Upper lobe of left lung (tissue), 6 donors: ENCODE measurements at regions not wholly inside any gene's neighbourhood (a gene's known extent, or its start where the extent isn't known, plus 50 kb on each side); places are given as distances from the start of the nearest gene placed in this dataset.

Experiments
- ATAC-seq, 2 donors: fragments of 200-7000 bp; cut with Tn5 transposase; one replicate each; pipeline ENCODE4 v1.9.1; 2022; ENCODE audit warnings: mild to moderate bottlenecking in 2 of 2, moderate library complexity in 2 of 2; ENCODE audit not compliant: low FRiP score in 2 of 2
- DNase-seq, 2 donors: peaks; one replicate each; pipeline ENCODE4 v3.0.0-alpha.2; 2019 to 2020
- H3K27ac ChIP-seq, 4 donors: fragments of 200-600 bp; sonication (generic); one replicate each; pipeline ENCODE4 v1.5.1; 2016 to 2019
- H3K27me3 ChIP-seq, 4 donors: fragments of 200-600 bp; sonication (generic); one replicate each; pipeline ENCODE4 v1.5.1; 2017 to 2019
- H3K36me3 ChIP-seq, 4 donors: fragments of 200-600 bp; sonication (generic); one replicate each; pipeline ENCODE4 v1.5.1; 2016 to 2019
- H3K4me1 ChIP-seq, 4 donors: fragments of 200-600 bp; sonication (generic); one replicate each; pipeline ENCODE4 v1.5.1; 2018 to 2019
- H3K4me3 ChIP-seq, 4 donors: fragments of 200-600 bp; sonication (generic); one replicate each; pipeline ENCODE4 v1.5.1; 2017 to 2019; ENCODE audit warnings: mild to moderate bottlenecking in 2 of 4, moderate library complexity in 1 of 4
- H3K9me3 ChIP-seq, 4 donors: fragments of 200-600 bp; sonication (generic); one replicate each; pipeline ENCODE4 v1.5.1; 2018 to 2019
- EP300 ChIP-seq, 4 donors: sonication (generic); formaldehyde crosslinking; IDR thresholded peaks; one replicate each; pipeline ENCODE4 v1.5.1; 2017; ENCODE audit warnings: antibody characterized with exemption in 4 of 4, control low read depth in 2 of 4
- POLR2A ChIP-seq, 4 donors: fragments of 450-650 bp; IDR thresholded peaks; one replicate each; pipeline ENCODE4 v1.5.1; 2016 to 2017; ENCODE audit warnings: antibody characterized with exemption in 4 of 4, mild to moderate bottlenecking in 2 of 4
- POLR2AphosphoS5 ChIP-seq, 2 donors: sonication (generic); formaldehyde crosslinking; IDR thresholded peaks; one replicate each; pipeline ENCODE4 v1.5.1; 2017; ENCODE audit warnings: antibody characterized with exemption in 2 of 2
- WGBS, 2 donors: methylation state at CpG; one replicate each; pipeline ENCODE4 v1.1.5; 2017 to 2018; 5-methylcytosine and 5-hydroxymethylcytosine counted together
- TF ChIP-seq, protein P1 (sequence below), 6 experiments: fragments of 450-650 bp in 4 of 6; fragments of 200-600 bp in 2 of 6; sonication (generic) in 2 of 6; IDR thresholded peaks; one replicate each; pipeline ENCODE4 v1.5.1; 2016 to 2019; ENCODE audit warnings: antibody characterized with exemption in 6 of 6
- donor health status: DM: no; HTN: no; CAD: no; lungs with moderate emphysema.
- donor health status: DM: no; HTN: yes; CAD: no; lungs with severe emphysema.

- no peak overlapping the region for H3K4me3 ChIP-seq
- no peaks in the 10 kb centered on the region for H3K4me1 ChIP-seq
- 64 to 70% methylated on average over 2 of the region's 2 CpGs for WGBS, 2 donors
- no peak overlapping the region for H3K27ac ChIP-seq
- ATAC-seq = no peak
- H3K27me3 ChIP-seq = no peaks in the 10 kb centered on the region
- H3K9me3 ChIP-seq = no peaks in the 10 kb centered on the region
- H3K36me3 ChIP-seq = no peaks in the 10 kb centered on the region
- TF ChIP-seq EP300 (IDR thresholded peaks at IDR 0.05) = no peak
- TF ChIP-seq, protein P1, sequence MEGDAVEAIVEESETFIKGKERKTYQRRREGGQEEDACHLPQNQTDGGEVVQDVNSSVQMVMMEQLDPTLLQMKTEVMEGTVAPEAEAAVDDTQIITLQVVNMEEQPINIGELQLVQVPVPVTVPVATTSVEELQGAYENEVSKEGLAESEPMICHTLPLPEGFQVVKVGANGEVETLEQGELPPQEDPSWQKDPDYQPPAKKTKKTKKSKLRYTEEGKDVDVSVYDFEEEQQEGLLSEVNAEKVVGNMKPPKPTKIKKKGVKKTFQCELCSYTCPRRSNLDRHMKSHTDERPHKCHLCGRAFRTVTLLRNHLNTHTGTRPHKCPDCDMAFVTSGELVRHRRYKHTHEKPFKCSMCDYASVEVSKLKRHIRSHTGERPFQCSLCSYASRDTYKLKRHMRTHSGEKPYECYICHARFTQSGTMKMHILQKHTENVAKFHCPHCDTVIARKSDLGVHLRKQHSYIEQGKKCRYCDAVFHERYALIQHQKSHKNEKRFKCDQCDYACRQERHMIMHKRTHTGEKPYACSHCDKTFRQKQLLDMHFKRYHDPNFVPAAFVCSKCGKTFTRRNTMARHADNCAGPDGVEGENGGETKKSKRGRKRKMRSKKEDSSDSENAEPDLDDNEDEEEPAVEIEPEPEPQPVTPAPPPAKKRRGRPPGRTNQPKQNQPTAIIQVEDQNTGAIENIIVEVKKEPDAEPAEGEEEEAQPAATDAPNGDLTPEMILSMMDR (IDR thresholded peaks at IDR 0.05) = no peak
- DNase-seq = no peak
Measured at GRCh38 chr3:102608875-102609274, 174.1 kb downstream of the ZPLD1 start.

- H3K27ac ChIP-seq = no peak overlapping the region
- H3K36me3 ChIP-seq = no peaks in the 10 kb centered on the region
- WGBS, 2 donors = 75 to 87% methylated on average over 2 of the region's 2 CpGs
- H3K27me3 ChIP-seq = no peaks in the 10 kb centered on the region
- ATAC-seq (no peak), DNase-seq (no peak)
- no peaks in the 10 kb centered on the region for H3K9me3 ChIP-seq
- H3K4me3 ChIP-seq = no peak overlapping the region
- TF ChIP-seq POLR2A (IDR thresholded peaks at IDR 0.05) (no peak), POLR2AphosphoS5 (IDR thresholded peaks at IDR 0.05) (no peak), EP300 (IDR thresholded peaks at IDR 0.05) (no peak)
- TF ChIP-seq, protein P1 (IDR thresholded peaks at IDR 0.05) = no peak
- no peaks in the 10 kb centered on the region for H3K4me1 ChIP-seq
Measured at GRCh38 chr3:102614021-102614569, 179.3 kb downstream of the ZPLD1 start.

- TF ChIP-seq POLR2A (IDR thresholded peaks at IDR 0.05) (no peak), EP300 (IDR thresholded peaks at IDR 0.05) (no peak), POLR2AphosphoS5 (IDR thresholded peaks at IDR 0.05) (no peak)
- TF ChIP-seq, protein P1 (IDR thresholded peaks at IDR 0.05) = no peak
- Histone ChIP-seq H3K4me1 (no peaks in the 10 kb centered on the region), H3K4me3 (no peak overlapping the region), H3K36me3 (no peaks in the 10 kb centered on the region), H3K9me3 (no peaks in the 10 kb centered on the region), H3K27me3 (no peaks in the 10 kb centered on the region), H3K27ac (no peak overlapping the region)
- 29 to 38% methylated on average over 2 of the region's 2 CpGs for WGBS, 2 donors
- no peak for DNase-seq
- no peak for ATAC-seq
Measured at GRCh38 chr3:102614585-102614984, 179.8 kb downstream of the ZPLD1 start.

- Histone ChIP-seq H3K27me3 (no peaks in the 10 kb centered on the region), H3K9me3 (no peaks in the 10 kb centered on the region), H3K4me1 (no peaks in the 10 kb centered on the region), H3K27ac (no peak overlapping the region), H3K4me3 (no peak overlapping the region), H3K36me3 (no peaks in the 10 kb centered on the region)
- no peak for TF ChIP-seq POLR2A (IDR thresholded peaks at IDR 0.05)
- DNase-seq (no peak), ATAC-seq (no peak)
- 84 to 85% methylated on average over 4 of the region's 4 CpGs for WGBS, 2 donors
Measured at GRCh38 chr3:102617381-102617780, 182.6 kb downstream of the ZPLD1 start.

DNA sequence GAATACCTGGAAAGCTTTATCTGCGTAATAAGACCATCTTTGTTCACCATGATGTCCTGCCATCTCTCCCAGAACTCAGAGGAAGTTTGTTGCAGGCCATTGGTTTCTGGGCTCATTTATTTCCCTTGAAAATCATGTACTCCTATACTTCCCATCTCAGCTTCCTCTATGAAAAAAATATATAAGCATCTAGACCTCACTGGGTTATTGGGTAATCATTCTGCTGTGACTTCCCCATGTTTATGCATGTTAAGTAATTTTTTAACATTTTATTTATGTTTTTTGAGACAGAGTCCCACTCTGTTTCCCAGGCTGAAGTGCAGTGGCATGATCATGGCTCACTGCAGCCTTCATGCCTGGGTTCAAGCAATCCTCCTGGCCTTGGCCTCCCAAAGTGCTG, 184.5 kb downstream of the ZPLD1 start:
- H3K9me3 ChIP-seq = no peaks in the 10 kb centered on the region
- H3K4me3 ChIP-seq = no peak overlapping the region
- no peak for TF ChIP-seq POLR2A (IDR thresholded peaks at IDR 0.05)
- TF ChIP-seq POLR2AphosphoS5 (IDR thresholded peaks at IDR 0.05) = no peak
- TF ChIP-seq EP300 (IDR thresholded peaks at IDR 0.05) = no peak
- TF ChIP-seq, protein P1 (IDR thresholded peaks at IDR 0.05) = no peak
- H3K4me1 ChIP-seq = no peaks in the 10 kb centered on the region
- no peaks in the 10 kb centered on the region for H3K36me3 ChIP-seq
- no peaks in the 10 kb centered on the region for H3K27me3 ChIP-seq
- WGBS, 2 donors = 88 to 100% methylated on average over 1 of the region's 1 CpG
- DNase-seq (no peak), ATAC-seq (no peak)
- H3K27ac ChIP-seq = no peak overlapping the region
